HepG2 (cell line): ENCODE measurements at regions not wholly inside any gene's neighbourhood (a gene's known extent, or its start where the extent isn't known, plus 50 kb on each side); places are given as distances from the start of the nearest gene placed in this dataset.

Experiments used
- ATAC-seq: fragments of 200-7000 bp; cut with Tn5 transposase; 3 replicates; pipeline ENCODE4 v1.9.1; 2020; ENCODE audit warnings: mild to moderate bottlenecking, moderate library complexity
- BruUV-seq: library from RNA; stranded (reverse); fragments of 400-500 nt; replicated peaks from 2 replicates; lab custom pipeline; 2021; lab: Mats Ljungman, UMichigan
- CTCF ChIA-PET: fragments of 300-600 bp; formaldehyde crosslinking; extraction: SDS; loops from one replicate; lab custom pipeline; 2021; ENCODE audit warnings: low total read pairs, inconsistent platforms, low intra/inter-chr PET ratio; lab: Yijun Ruan, JAX
- POLR2A ChIA-PET: fragments of 350-600 bp; sonication (Branson Sonifier 250); formaldehyde crosslinking; loops from one replicate; lab custom pipeline; 2020; ENCODE audit warnings: antibody characterized with exemption, inconsistent platforms; lab: Yijun Ruan, JAX
- DNase-seq: peaks from one replicate; pipeline ENCODE4 v3.0.0-alpha.2; 2015; ENCODE audit warnings: low spot score
- FAIRE-seq: peaks from 3 replicates; lab custom pipeline; 2011; peaks lifted over from hg19 to GRCh38; lab: Jason Lieb, UNC
- H2AFZ ChIP-seq: one replicate; pipeline ENCODE4 v1.6.1; 2011; ENCODE audit warnings: low read length, inconsistent platforms
- H3K27ac ChIP-seq: fragments of 300-600 bp; 3 replicates; pipeline ENCODE4 v1.8.0; 2011; ENCODE audit warnings: mixed run types, mild to moderate bottlenecking, mixed read lengths, low read length, inconsistent platforms; ENCODE audit not compliant: insufficient read depth; ENCODE audit errors: extremely low read length
- H3K27me3 ChIP-seq, 2 experiments: fragments of 200-600 bp in 1 of 2; 2 replicates in 1 of 2; 3 replicates in 1 of 2; pipeline versions ENCODE4 v1.6.0 to v1.8.0; 2011; ENCODE audit warnings: low read length in 2 of 2, mild to moderate bottlenecking in 2 of 2, moderate library complexity in 2 of 2, inconsistent platforms in 1 of 2; ENCODE audit not compliant: insufficient read depth in 2 of 2, control insufficient read depth in 1 of 2
- H3K36me3 ChIP-seq, 2 experiments: fragments of 200-600 bp in 1 of 2; replicated peaks in 1 of 2; 2 replicates in 1 of 2; 3 replicates in 1 of 2; pipeline versions ENCODE4 v1.5.1 to v1.8.0; 2011; ENCODE audit warnings: low read length in 2 of 2, inconsistent platforms in 1 of 2; ENCODE audit not compliant: insufficient read depth in 2 of 2, control insufficient read depth in 1 of 2
- H3K4me1 ChIP-seq: 2 replicates; pipeline ENCODE4 v1.5.1; 2012; ENCODE audit warnings: low read length, inconsistent platforms; ENCODE audit not compliant: insufficient read depth
- H3K4me2 ChIP-seq: 2 replicates; pipeline ENCODE4 v1.6.0; 2011; ENCODE audit warnings: low read depth, low read length, inconsistent platforms
- H3K4me3 ChIP-seq, 3 experiments: fragments of 200-600 bp in 1 of 3; sonication (generic), shearing (Covaris generic) in 1 of 3; replicated peaks in 1 of 3; 2 replicates each; pipeline ENCODE4 v1.5.1; 2011 to 2016; ENCODE audit warnings: low read length in 3 of 3, inconsistent platforms in 2 of 3, low read depth in 2 of 3, mild to moderate bottlenecking in 2 of 3, control low read depth in 1 of 3, mixed read lengths in 1 of 3; ENCODE audit not compliant: insufficient read depth in 1 of 3
- H3K79me2 ChIP-seq: one replicate; pipeline ENCODE4 v1.6.1; 2011; ENCODE audit warnings: low read length, inconsistent platforms; ENCODE audit not compliant: insufficient read depth
- H3K9ac ChIP-seq: 2 replicates; pipeline ENCODE4 v1.6.0; 2011; ENCODE audit warnings: mild to moderate bottlenecking, low read depth, low read length, inconsistent platforms; ENCODE audit not compliant: insufficient read depth
- H3K9me3 ChIP-seq: 2 replicates; pipeline ENCODE4 v1.5.1; 2012; ENCODE audit warnings: mild to moderate bottlenecking, low read length
- H4K20me1 ChIP-seq: 2 replicates; pipeline ENCODE4 v1.6.0; 2011; ENCODE audit warnings: inconsistent platforms, mild to moderate bottlenecking, low read length, moderate library complexity; ENCODE audit not compliant: insufficient read depth
- FOXK1 ChIP-seq: sonication (generic); formaldehyde crosslinking; IDR thresholded peaks from 2 replicates; pipeline ENCODE4 v1.4.0; 2020; ENCODE audit warnings: low read depth, missing genetic modification reagents, borderline replicate concordance
- KDM5B ChIP-seq: sonication (generic); formaldehyde crosslinking; IDR thresholded peaks from 2 replicates; pipeline ENCODE4 v1.4.0; 2020; ENCODE audit warnings: missing genetic modification reagents, mild to moderate bottlenecking, borderline replicate concordance
- PHF5A ChIP-seq: IDR thresholded peaks from one replicate; pipeline ENCODE4 v1.6.1; 2018; ENCODE audit warnings: low read depth, missing genetic modification reagents; ENCODE audit not compliant: unreplicated experiment
- REPIN1 ChIP-seq: sonication (generic); formaldehyde crosslinking; IDR thresholded peaks from 2 replicates; pipeline ENCODE4 v1.8.0; 2022; ENCODE audit warnings: missing genetic modification reagents, low read depth, mild to moderate bottlenecking, borderline replicate concordance
- RERE ChIP-seq: IDR thresholded peaks from 2 replicates; pipeline ENCODE4 v1.6.1; 2016; ENCODE audit warnings: low read depth, missing genetic modification reagents, missing compliant biosample characterization
- TBL1XR1 ChIP-seq: fragments of 150-350 bp; IDR thresholded peaks from 2 replicates; pipeline ENCODE4 v1.6.1; 2014; ENCODE audit warnings: borderline replicate concordance, low read length; ENCODE audit not compliant: partially characterized antibody
- ZNF44 ChIP-seq: sonication (generic); formaldehyde crosslinking; IDR thresholded peaks from 2 replicates; pipeline ENCODE4 v1.5.1; 2020; ENCODE audit warnings: mild to moderate bottlenecking, missing genetic modification reagents
- ZNF598 ChIP-seq: sonication (generic); formaldehyde crosslinking; IDR thresholded peaks from 2 replicates; pipeline ENCODE4 v1.5.1; 2020; ENCODE audit warnings: mild to moderate bottlenecking, missing genetic modification reagents, borderline replicate concordance
- ZNF75D ChIP-seq: sonication (generic); formaldehyde crosslinking; IDR thresholded peaks from 2 replicates; pipeline ENCODE4 v1.8.1; 2023; ENCODE audit warnings: missing genetic modification reagents, mild to moderate bottlenecking, borderline replicate concordance
- ZNF766 ChIP-seq: sonication (generic); formaldehyde crosslinking; IDR thresholded peaks from 2 replicates; pipeline ENCODE4 v1.5.0; 2020; ENCODE audit warnings: missing genetic modification reagents, borderline replicate concordance
- ZNF883 ChIP-seq: sonication (generic); formaldehyde crosslinking; IDR thresholded peaks from 2 replicates; pipeline ENCODE4 v1.5.1; 2020; ENCODE audit warnings: mild to moderate bottlenecking, missing genetic modification reagents; ENCODE audit errors: not compliant biosample characterization
- ZNF891 ChIP-seq: sonication (generic); formaldehyde crosslinking; IDR thresholded peaks from 2 replicates; pipeline ENCODE4 v1.5.0; 2020; ENCODE audit warnings: mild to moderate bottlenecking, missing genetic modification reagents
- in situ Hi-C: cut with HindIII; loops from 2 replicates; pipeline ENCODE4 v1.10.0; 2017; ENCODE audit warnings: low pct_unique_long_range_greater_than_20kb; ENCODE audit not compliant: extremely low pct_ligation_motif_present
- intact Hi-C: fragments of 100-400 bp; cut with micrococcal nuclease; formaldehyde crosslinking; loops from one replicate; pipeline ENCODE4 v1.10.0; 2022; ENCODE audit not compliant: unreplicated experiment

GRCh38 chrY:20971371-20971770 is 215.5 kb downstream of the RPS4Y2 start:
- no peak for ATAC-seq
- no peaks in the 10 kb centered on the region for H3K79me2 ChIP-seq
- BruUV-seq, result no TSS peak
- ChIA-PET POLR2A (no interaction called here), CTCF (no interaction called here)
- no peak overlapping the region for H3K4me2 ChIP-seq
- in situ Hi-C loops (no loop called here), intact Hi-C loops (no loop called here)
- H3K9ac ChIP-seq, result no peak overlapping the region
- no peaks in the 10 kb centered on the region for H4K20me1 ChIP-seq
- no peak for DNase-seq
- FAIRE-seq, result no peak
- no peaks in the 10 kb centered on the region for H3K36me3 ChIP-seq
- H3K27me3 ChIP-seq, result no peaks in the 10 kb centered on the region
- H3K4me1 ChIP-seq, result no peaks in the 10 kb centered on the region
- H2AFZ ChIP-seq, result no peak overlapping the region
- H3K9me3 ChIP-seq, result peaks cover 52% of the 10 kb centered on the region
- no peak overlapping the region for H3K4me3 ChIP-seq
- TF ChIP-seq TBL1XR1 (no peak), ZNF44 (CRISPR knock-in tag) (no peak), ZNF75D (no peak), ZNF598 (no peak), ZNF883 (no peak), RERE (no peak), KDM5B (CRISPR knock-in tag) (no peak), ZNF891 (CRISPR knock-in tag) (no peak), PHF5A (CRISPR knock-in tag) (no peak), REPIN1 (no peak), FOXK1 (CRISPR knock-in tag) (no peak), ZNF766 (CRISPR knock-in tag) (no peak)
- no peak overlapping the region for H3K27ac ChIP-seq
